ENCODE measurements at regions not wholly inside any gene's neighbourhood (a gene's known extent, or its start where the extent isn't known, plus 50 kb on each side); places are given as distances from the start of the nearest gene placed in this dataset.
"Not testable (repeated sequence)": the region's sequence is repeated elsewhere in the genome, so short reads cannot be mapped to it uniquely, and the experiment has no call there.

- no peak for ATAC-seq (ENCODE audit: low read depth)
- no peaks in the 10 kb centered on the region for H3K4me1 ChIP-seq (ENCODE audit: insufficient read depth, poor library complexity, severe bottlenecking)
- H3K27ac ChIP-seq (ENCODE audit: poor library complexity, severe bottlenecking), result no peak overlapping the region
- no peak for TF ChIP-seq CTCF (IDR thresholded peaks at IDR 0.05; ENCODE audit: poor library complexity, severe bottlenecking)
- H3K4me3 ChIP-seq (ENCODE audit: severe bottlenecking), result no peak overlapping the region
- no peaks in the 10 kb centered on the region for H3K9me3 ChIP-seq (ENCODE audit: severe bottlenecking)
- H3K27me3 ChIP-seq (ENCODE audit: insufficient read depth, poor library complexity, severe bottlenecking), result no peaks in the 10 kb centered on the region
- no peaks in the 10 kb centered on the region for H3K36me3 ChIP-seq (ENCODE audit: low read depth)
- no peak for DNase-seq (ENCODE audit: low spot score)
Observed at GRCh38 chr2:194464964-194465638, 1191.9 kb upstream of the SLC39A10 start.

- not testable (repeated sequence) for H3K27me3 ChIP-seq (ENCODE audit: insufficient read depth, poor library complexity, severe bottlenecking); H3K36me3 ChIP-seq (ENCODE audit: low read depth); H3K27ac ChIP-seq (ENCODE audit: poor library complexity, severe bottlenecking); DNase-seq (ENCODE audit: low spot score); ATAC-seq (ENCODE audit: low read depth); H3K9me3 ChIP-seq (ENCODE audit: severe bottlenecking); H3K4me3 ChIP-seq (ENCODE audit: severe bottlenecking); H3K4me1 ChIP-seq (ENCODE audit: insufficient read depth, poor library complexity, severe bottlenecking)
Observed at GRCh38 chr2:194462883-194463282, 1194.1 kb upstream of the SLC39A10 start.

GRCh38 chr2:194455358-194455757, 1201.7 kb upstream of the SLC39A10 start:
- Histone ChIP-seq H3K27me3 (ENCODE audit: insufficient read depth, poor library complexity, severe bottlenecking) (no peaks in the 10 kb centered on the region), H3K4me1 (ENCODE audit: insufficient read depth, poor library complexity, severe bottlenecking) (no peaks in the 10 kb centered on the region), H3K4me3 (ENCODE audit: severe bottlenecking) (no peak overlapping the region), H3K36me3 (ENCODE audit: low read depth) (no peaks in the 10 kb centered on the region), H3K9me3 (ENCODE audit: severe bottlenecking) (no peaks in the 10 kb centered on the region), H3K27ac (ENCODE audit: poor library complexity, severe bottlenecking) (no peak overlapping the region)
- ATAC-seq (ENCODE audit: low read depth) (no peak), DNase-seq (ENCODE audit: low spot score) (no peak)
- no peak for TF ChIP-seq CTCF (IDR thresholded peaks at IDR 0.05; ENCODE audit: poor library complexity, severe bottlenecking)

GRCh38 chr2:194452504-194452903, 1204.5 kb upstream of the SLC39A10 start:
- H3K36me3 ChIP-seq (ENCODE audit: low read depth), result no peaks in the 10 kb centered on the region
- H3K9me3 ChIP-seq (ENCODE audit: severe bottlenecking), result no peaks in the 10 kb centered on the region
- TF ChIP-seq CTCF (IDR thresholded peaks at IDR 0.05; ENCODE audit: poor library complexity, severe bottlenecking), result no peak
- H3K27ac ChIP-seq (ENCODE audit: poor library complexity, severe bottlenecking), result no peak overlapping the region
- no peaks in the 10 kb centered on the region for H3K27me3 ChIP-seq (ENCODE audit: insufficient read depth, poor library complexity, severe bottlenecking)
- no peak for ATAC-seq (ENCODE audit: low read depth)
- no peak overlapping the region for H3K4me3 ChIP-seq (ENCODE audit: severe bottlenecking)
- H3K4me1 ChIP-seq (ENCODE audit: insufficient read depth, poor library complexity, severe bottlenecking), result no peaks in the 10 kb centered on the region
- DNase-seq (ENCODE audit: low spot score), result no peak

- Histone ChIP-seq H3K4me3 (ENCODE audit: severe bottlenecking) (no peak overlapping the region), H3K36me3 (ENCODE audit: low read depth) (no peaks in the 10 kb centered on the region), H3K4me1 (ENCODE audit: insufficient read depth, poor library complexity, severe bottlenecking) (peaks cover 11% of the 10 kb centered on the region), H3K27ac (ENCODE audit: poor library complexity, severe bottlenecking) (no peak overlapping the region), H3K9me3 (ENCODE audit: severe bottlenecking) (no peaks in the 10 kb centered on the region), H3K27me3 (ENCODE audit: insufficient read depth, poor library complexity, severe bottlenecking) (no peaks in the 10 kb centered on the region)
- ATAC-seq (ENCODE audit: low read depth) (no peak), DNase-seq (ENCODE audit: low spot score) (no peak)
- no peak for TF ChIP-seq CTCF (IDR thresholded peaks at IDR 0.05; ENCODE audit: poor library complexity, severe bottlenecking)
Observed at GRCh38 chr2:194445226-194445625, 1211.8 kb upstream of the SLC39A10 start.
